HG03439 (cell line): ENCODE measurements at regions not wholly inside any gene's neighbourhood (a gene's known extent, or its start where the extent isn't known, plus 50 kb on each side); places are given as distances from the start of the nearest gene placed in this dataset.
"Not testable (repeated sequence)": the region's sequence is repeated elsewhere in the genome, so short reads cannot be mapped to it uniquely, and the experiment has no call there.

Source experiments
- ATAC-seq: cut with Tn5 transposase; IDR thresholded peaks from one replicate; pipeline ENCODE4 v1.9.1; 2021; ENCODE audit warnings: mild to moderate bottlenecking, moderate library complexity; ENCODE audit not compliant: unreplicated experiment

- no peak for ATAC-seq
These were observed 771.7 kb downstream of the SORCS1 start for GRCh38 chr10:106392778-106393177.

DNA sequence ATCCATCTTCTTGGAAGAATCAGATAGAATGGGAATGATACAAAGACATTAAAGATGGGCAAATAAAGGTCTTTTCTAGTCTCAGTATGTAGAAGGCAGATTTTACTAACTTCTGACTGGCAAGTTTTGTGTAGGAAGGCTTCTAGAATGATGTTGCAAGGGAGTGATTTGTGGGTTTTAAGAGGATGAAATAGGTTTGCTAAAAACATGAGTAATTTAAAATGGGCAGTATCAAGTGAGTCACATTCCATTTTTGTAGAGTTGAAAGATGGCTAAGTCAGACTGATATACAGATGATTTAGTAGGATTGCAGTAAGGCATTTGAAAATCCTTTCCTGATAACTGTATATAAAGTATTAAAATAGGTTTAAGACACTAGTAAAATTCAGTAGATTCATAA is 777.4 kb downstream of the SORCS1 start:
- ATAC-seq, result no peak

- ATAC-seq, result no peak
These were observed 780.0 kb downstream of the SORCS1 start for GRCh38 chr10:106384496-106384895.

DNA sequence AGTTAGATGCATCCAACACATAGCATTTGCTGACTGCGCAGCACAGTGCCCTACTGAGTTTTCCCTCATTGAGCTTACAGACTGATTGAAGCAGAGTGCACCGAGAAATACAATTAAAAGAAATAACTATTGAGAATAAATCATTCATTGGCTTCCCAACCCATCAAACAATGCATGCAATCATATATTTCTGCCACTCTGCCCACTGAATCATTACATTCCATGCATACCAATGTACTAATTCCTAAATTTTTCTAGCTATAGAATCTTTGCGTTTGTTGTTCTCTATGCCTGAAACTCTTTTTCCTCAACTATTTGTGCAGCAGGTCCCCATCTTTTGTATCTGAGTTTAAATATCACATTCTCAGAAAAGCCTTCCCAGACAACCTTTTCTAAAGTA is 783.8 kb downstream of the SORCS1 start:
- ATAC-seq, result no peak

- ATAC-seq, result no peak
These were observed 786.3 kb downstream of the SORCS1 start for GRCh38 chr10:106378251-106378650.

DNA sequence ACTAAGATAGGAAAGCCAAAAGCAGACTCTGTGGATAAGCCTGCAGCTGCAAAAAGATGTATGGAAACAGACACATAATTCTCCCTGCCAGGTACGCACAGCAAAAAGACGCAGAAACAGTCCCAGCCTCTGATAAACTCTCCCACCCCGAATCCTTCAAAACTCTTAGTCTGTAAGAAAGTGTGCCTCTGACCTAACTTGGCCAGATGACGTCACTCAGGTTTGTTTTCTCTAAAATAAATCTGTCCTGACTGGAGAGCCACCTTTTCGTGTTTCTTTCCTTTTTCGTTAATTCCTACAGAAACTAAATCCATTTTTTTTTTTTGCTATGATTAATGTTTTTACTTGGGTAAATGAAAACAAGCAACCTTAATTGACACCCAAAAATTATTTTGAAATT is 793.8 kb downstream of the SORCS1 start:
- no peak for ATAC-seq

GRCh38 chr10:106360870-106361269 is 803.6 kb downstream of the SORCS1 start:
- no peak for ATAC-seq

GRCh38 chr10:106355450-106355849 is 809.1 kb downstream of the SORCS1 start:
- ATAC-seq, result no peak

GRCh38 chr10:106348933-106349332 is 815.6 kb downstream of the SORCS1 start:
- no peak for ATAC-seq

- ATAC-seq, result no peak
These were observed 817.0 kb downstream of the SORCS1 start for GRCh38 chr10:106347547-106347946.

DNA sequence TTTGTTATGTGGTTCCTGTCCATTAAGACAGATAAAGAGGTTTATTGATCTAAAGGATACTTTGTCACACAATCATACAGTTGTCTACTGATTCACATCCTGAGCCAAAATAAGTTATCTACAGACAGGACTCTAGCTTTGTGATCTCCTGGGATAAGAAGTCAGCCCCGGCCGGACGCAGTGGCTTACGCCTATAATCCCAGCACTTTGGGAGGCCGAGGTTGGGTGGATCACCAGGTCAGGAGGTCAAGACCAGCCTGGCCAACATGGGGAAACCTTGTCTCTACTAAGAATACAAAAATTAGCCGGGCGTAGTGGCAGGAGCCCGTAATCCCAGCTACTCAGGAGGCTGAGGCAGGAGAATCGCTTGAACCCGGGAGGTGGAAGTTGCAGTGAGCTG is 821.0 kb downstream of the SORCS1 start:
- ATAC-seq, result not testable (repeated sequence)

- ATAC-seq, result no peak
These were observed 823.1 kb downstream of the SORCS1 start for GRCh38 chr10:106341356-106341755.

DNA sequence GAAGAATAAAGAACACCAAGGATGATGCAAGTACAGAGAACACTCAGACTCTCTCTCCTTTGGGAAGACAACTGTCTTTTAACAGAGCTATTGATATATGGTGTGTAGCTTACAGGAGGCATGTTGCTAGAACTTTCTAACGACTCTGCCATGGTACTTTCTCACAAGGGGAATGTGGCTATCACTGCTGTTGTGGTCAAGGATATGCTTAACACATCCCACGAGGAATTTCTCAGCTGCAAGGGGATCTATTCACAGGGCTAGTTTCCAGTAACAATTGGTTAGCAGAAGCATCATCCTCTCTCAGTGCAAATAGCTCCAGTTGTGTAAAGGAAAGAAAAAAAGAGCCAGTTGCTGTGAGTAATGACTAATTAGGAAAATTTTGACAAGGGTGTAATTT is 826.0 kb downstream of the SORCS1 start:
- ATAC-seq, result no peak

DNA sequence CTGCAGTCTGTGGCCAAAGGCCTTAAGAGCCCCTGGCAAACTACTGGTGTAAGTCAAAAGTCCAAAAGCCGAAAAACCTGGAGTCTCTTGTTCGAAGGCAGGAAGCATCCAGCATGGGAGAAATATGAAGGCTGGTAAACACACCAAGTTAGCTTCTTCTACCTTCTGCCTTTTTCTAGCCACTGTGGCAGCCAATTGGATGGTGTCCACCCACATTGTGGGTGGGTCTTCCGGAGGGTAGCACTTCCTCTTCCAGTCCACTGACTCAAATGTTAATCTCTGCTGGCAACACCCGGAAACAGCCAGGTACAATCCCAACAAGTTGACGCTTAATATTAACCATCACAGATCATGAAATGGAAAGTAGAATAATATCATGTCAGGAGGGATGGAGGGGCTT is 827.6 kb downstream of the SORCS1 start:
- ATAC-seq, result no peak

GRCh38 chr10:106327747-106328146 is 836.8 kb downstream of the SORCS1 start:
- no peak for ATAC-seq

GRCh38 chr10:106320876-106321275 is 843.6 kb downstream of the SORCS1 start:
- ATAC-seq, result no peak

DNA sequence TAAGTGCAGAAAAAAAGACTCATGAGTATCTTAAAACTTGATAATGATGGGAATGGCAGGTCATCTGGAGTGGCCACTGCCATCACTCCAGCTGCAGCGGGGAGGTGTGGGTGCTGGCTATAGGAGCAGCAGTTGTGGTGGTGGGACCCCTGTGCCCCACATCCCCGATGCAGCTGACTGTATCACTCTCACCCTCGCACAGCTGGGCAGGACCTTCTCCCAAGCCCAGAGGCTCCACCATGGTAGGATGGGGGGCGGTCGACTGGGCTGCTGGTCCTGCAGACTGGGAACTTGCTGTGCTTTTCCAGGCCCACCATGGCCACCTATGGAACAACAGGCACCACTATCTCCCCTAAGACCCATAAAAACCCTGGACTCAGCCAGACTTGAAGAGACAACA is 844.4 kb downstream of the SORCS1 start:
- ATAC-seq, result no peak

- no peak for ATAC-seq
These were observed 847.0 kb downstream of the SORCS1 start for GRCh38 chr10:106317554-106317953.

DNA sequence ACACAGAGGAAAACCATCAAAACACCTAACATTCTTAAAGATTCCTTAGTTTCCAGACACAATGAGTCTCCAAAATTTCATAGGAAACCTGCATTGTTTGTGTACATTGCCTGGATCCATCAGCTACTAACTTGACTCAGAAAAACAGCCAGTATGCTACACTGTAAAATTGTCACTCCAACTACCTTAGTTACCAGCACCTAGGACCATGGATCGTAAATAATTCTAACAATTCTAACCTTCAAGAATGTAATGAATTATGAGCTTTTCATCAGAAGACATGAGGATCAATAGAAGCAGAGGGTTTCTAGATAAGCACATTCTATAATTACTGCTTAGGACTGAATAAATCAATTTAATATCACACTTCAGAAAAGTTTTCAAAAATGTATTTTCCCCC is 851.5 kb downstream of the SORCS1 start:
- no peak for ATAC-seq

- no peak for ATAC-seq
These were observed 852.4 kb downstream of the SORCS1 start for GRCh38 chr10:106312087-106312486.

DNA sequence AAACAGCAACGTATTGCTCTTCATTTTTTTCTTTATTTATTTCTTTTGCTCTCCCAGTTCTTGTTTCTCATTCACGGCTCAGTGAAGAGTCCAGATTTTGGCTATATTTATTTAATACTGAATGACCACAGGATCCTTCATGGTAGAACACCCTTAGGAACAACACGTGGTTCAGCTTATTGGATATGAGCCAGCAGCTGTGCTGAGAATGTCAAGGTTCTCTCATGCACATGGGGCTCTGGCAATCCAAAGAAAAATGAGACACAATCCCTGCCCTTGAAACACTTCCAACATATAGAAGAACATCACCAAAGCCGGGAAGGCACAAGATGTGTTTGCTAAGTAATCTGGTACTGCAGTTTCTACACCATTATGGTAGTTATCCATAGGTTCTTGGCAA is 852.9 kb downstream of the SORCS1 start:
- ATAC-seq, result no peak

DNA sequence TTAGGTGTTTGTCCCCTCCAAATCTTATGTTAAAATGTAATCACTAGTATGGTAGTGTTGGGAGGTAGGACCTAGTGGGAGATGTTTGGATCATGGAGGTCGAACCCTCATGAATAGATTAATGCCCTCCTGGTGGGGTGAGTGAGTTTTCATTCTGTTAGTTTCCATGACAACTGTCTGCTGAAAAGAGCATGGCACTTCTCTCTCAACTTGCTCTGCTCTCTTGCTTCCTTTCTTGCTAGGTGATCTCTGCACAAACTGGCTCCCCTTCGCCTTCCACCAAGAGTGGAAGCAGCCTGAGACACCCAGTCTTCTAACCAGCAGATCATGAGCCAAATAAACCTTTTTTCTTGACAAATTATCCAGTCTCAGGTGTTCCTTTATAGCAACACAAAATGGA is 853.9 kb downstream of the SORCS1 start:
- ATAC-seq, result no peak

DNA sequence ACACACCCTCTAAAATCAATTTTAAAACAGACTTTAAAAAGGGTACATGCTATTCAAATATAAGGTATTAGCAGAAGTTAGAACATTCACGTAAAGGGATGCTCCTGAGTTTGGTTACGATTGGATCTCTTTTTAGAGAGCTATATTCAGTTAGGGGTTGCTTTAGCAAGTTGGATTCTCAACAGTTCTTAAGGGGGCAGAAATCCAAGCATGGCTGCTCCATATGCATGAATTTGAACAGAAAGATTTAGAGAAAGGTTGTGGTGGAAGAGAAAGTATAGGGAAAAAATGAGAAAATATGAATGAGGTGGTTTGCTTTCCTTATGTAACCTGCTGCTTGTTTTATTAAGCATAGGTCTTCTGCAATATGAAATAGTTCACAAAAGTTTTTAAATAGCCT is 855.1 kb downstream of the SORCS1 start:
- ATAC-seq, result no peak

DNA sequence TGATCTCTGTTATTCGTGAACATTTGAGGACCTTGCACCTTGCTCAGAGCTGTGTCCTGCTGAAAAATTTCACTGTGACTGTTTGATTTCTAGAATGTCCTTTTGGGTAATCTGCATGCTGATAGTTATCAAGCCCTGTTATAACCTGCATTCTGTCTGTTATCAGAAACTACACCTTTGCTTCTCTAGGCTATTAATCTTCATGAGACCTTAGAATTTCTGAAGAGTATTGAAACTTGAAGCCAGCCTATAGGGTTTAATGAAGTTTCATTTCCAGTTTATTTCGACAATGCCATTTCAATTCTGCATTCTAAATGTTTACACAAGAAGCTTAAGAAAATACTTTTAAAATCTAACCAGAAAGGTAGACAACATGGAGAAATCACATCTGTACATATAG is 856.2 kb downstream of the SORCS1 start:
- no peak for ATAC-seq
